ENCODE measurements at regions not wholly inside any gene's neighbourhood (a gene's known extent, or its start where the extent isn't known, plus 50 kb on each side); places are given as distances from the start of the nearest gene placed in this dataset.

- H3K36me3 ChIP-seq (replicated peaks): no peaks in the 10 kb centered on the region
- no peaks in the 10 kb centered on the region for H3K27me3 ChIP-seq (replicated peaks)
- in situ Hi-C loops (cut with HindIII; ENCODE audit: low pct_ligation_motif_present, low sequenced_read_pairs): no loop called here
- TF ChIP-seq CTCF (IDR thresholded peaks at IDR 0.05; ENCODE audit: low read depth, low read length, missing control alignments): no peak
- no peak for DNase-seq
- no peak overlapping the region for H3K4me3 ChIP-seq (ENCODE audit: low read depth, low read length)
- no peak overlapping the region for H3K27ac ChIP-seq
Observed at GRCh38 chr9:16153221-16153620, 600.4 kb downstream of the CCDC171 start.

GRCh38 chr9:16153741-16154140 is 600.9 kb downstream of the CCDC171 start:
- H3K27me3 ChIP-seq (replicated peaks): no peaks in the 10 kb centered on the region
- no peak for TF ChIP-seq CTCF (IDR thresholded peaks at IDR 0.05; ENCODE audit: low read depth, low read length, missing control alignments)
- in situ Hi-C loops (cut with HindIII; ENCODE audit: low pct_ligation_motif_present, low sequenced_read_pairs): no loop called here
- no peak overlapping the region for H3K27ac ChIP-seq
- no peaks in the 10 kb centered on the region for H3K36me3 ChIP-seq (replicated peaks)
- no peak overlapping the region for H3K4me3 ChIP-seq (ENCODE audit: low read depth, low read length)
- DNase-seq: no peak

GRCh38 chr9:16154521-16155078 is 601.8 kb downstream of the CCDC171 start:
- TF ChIP-seq CTCF (IDR thresholded peaks at IDR 0.05; ENCODE audit: low read depth, low read length, missing control alignments): peak; percentile 46
- Histone ChIP-seq H3K27ac (no peak overlapping the region), H3K27me3 (replicated peaks) (no peaks in the 10 kb centered on the region), H3K36me3 (replicated peaks) (no peaks in the 10 kb centered on the region), H3K4me3 (ENCODE audit: low read depth, low read length) (peak overlapping the region; percentile 22)
- DNase-seq: no peak
- in situ Hi-C loops (cut with HindIII; ENCODE audit: low pct_ligation_motif_present, low sequenced_read_pairs): no loop called here

GRCh38 chr9:16155878-16156277 is 603.0 kb downstream of the CCDC171 start:
- Histone ChIP-seq H3K27me3 (replicated peaks) (no peaks in the 10 kb centered on the region), H3K36me3 (replicated peaks) (no peaks in the 10 kb centered on the region), H3K4me3 (ENCODE audit: low read depth, low read length) (no peak overlapping the region), H3K27ac (no peak overlapping the region)
- in situ Hi-C loops (cut with HindIII; ENCODE audit: low pct_ligation_motif_present, low sequenced_read_pairs): no loop called here
- no peak for DNase-seq
- no peak for TF ChIP-seq CTCF (IDR thresholded peaks at IDR 0.05; ENCODE audit: low read depth, low read length, missing control alignments)

- no peak for TF ChIP-seq CTCF (IDR thresholded peaks at IDR 0.05; ENCODE audit: low read depth, low read length, missing control alignments)
- Histone ChIP-seq H3K27ac (no peak overlapping the region), H3K36me3 (replicated peaks) (no peaks in the 10 kb centered on the region), H3K27me3 (replicated peaks) (no peaks in the 10 kb centered on the region), H3K4me3 (ENCODE audit: low read depth, low read length) (no peak overlapping the region)
- in situ Hi-C loops (cut with HindIII; ENCODE audit: low pct_ligation_motif_present, low sequenced_read_pairs): no loop called here
- no peak for DNase-seq
Observed at GRCh38 chr9:16157216-16157615, 604.4 kb downstream of the CCDC171 start.

GRCh38 chr9:16157651-16158050 is 604.8 kb downstream of the CCDC171 start:
- Histone ChIP-seq H3K27ac (no peak overlapping the region), H3K4me3 (ENCODE audit: low read depth, low read length) (no peak overlapping the region), H3K36me3 (replicated peaks) (no peaks in the 10 kb centered on the region), H3K27me3 (replicated peaks) (no peaks in the 10 kb centered on the region)
- in situ Hi-C loops (cut with HindIII; ENCODE audit: low pct_ligation_motif_present, low sequenced_read_pairs): no loop called here
- no peak for TF ChIP-seq CTCF (IDR thresholded peaks at IDR 0.05; ENCODE audit: low read depth, low read length, missing control alignments)
- no peak for DNase-seq
